Heart left ventricle (tissue), 13 donors: ENCODE measurements at regions not wholly inside any gene's neighbourhood (a gene's known extent, or its start where the extent isn't known, plus 50 kb on each side); places are given as distances from the start of the nearest gene placed in this dataset.

Experiments used
- CTCF ChIP-seq, 12 donors: fragments of 200-600 bp; sonication (generic) in 4 of 12; IDR thresholded peaks; one replicate each; pipeline versions ENCODE4 v1.5.0 to v1.8.0; 2018 to 2022; ENCODE audit warnings: antibody characterized with exemption in 12 of 12, mild to moderate bottlenecking in 5 of 12
- POLR2A ChIP-seq, 2 donors: fragments of 450-650 bp; IDR thresholded peaks; one replicate each; pipeline ENCODE4 v1.6.1; 2017; ENCODE audit warnings: antibody characterized with exemption in 2 of 2, mild to moderate bottlenecking in 2 of 2, moderate library complexity in 2 of 2
- donor health status: ischemic (EF 13 %, LVEDD 7.1; RV severe dilation, severe dysfunction).
- donor health status: DM: no; HTN: yes; CAD: no.
- donor health status: DM: no; HTN: no; CAD: no.
- donor health status: ischemic (EF 25% LVEDD 6.9; RV normal size, moderate dysfunction).
- donor health status: ischemic (EF 25% LVEDD 5.7; RV mildly dilated, moderate dysfunction).
- donor health status: ischemic (EF 35%, LVEDD 5.7; RV mildly dilated, moderate dysfunction).
- donor health status: nonischemic (EF 11% LVEDD 7.7; RV severe dilation, severe dysfunction).
- donor health status: DM: yes; HTN: yes; CAD: no.
- donor health status: PGD.
- donor health status: ischemic (EF 29% LVEDD 5.4; RV normal size, mild dysfunction).
- donor health status: nonischemic (EF 23%, LVEDD 6.1; RV moderate dilation, normal function).

DNA sequence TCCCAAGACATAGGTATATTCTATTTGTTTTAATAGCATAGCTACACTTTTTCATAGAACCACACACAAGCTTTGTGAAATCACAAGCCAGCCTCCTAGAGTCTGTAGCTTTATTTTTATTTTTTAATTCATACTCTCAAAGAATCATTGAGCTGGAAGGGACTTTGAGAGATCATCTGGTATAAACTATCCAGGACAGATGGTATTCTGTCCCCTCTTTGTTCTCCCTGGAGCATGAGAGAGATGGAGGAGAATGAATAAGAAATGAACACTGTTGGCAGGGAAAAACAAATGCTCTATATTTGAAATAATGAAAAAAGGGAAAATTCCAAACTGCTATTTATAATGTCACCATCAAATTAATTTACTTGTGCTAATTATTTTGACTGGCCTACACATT is 338.7 kb upstream of the IL12A start:
- TF ChIP-seq CTCF (IDR thresholded peaks at IDR 0.05) (no peak), POLR2A (IDR thresholded peaks at IDR 0.05) (no peak)
